ENCODE measurements at regions not wholly inside any gene's neighbourhood (a gene's known extent, or its start where the extent isn't known, plus 50 kb on each side); places are given as distances from the start of the nearest gene placed in this dataset.

DNA sequence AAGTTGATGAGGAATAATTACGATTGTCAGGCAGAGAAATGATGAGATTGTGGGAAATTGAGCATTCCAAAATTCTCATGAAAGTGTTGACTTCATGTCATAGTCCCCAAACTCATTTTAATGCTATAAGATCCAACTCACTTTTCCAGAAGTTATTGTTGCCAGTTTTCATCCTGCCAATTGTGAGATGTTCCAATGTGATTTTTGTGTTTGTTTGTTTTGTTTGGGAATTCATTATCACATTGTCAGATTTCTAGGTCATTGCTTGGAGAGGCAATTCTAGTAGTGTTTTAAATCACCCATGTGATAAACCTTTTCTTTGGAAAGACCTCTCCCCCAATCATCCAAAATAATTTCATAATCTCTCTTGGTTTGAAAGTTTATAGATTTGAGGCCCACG lies 86.0 kb upstream of the ACVR2A start:
- no peak for TF ChIP-seq POLR2A (IDR thresholded peaks at IDR 0.05)
- TF ChIP-seq CTCF (IDR thresholded peaks at IDR 0.05): no peak

Measured in Peyer's patch (tissue), 4 donors.